WTC11 (cell line): ENCODE measurements at regions not wholly inside any gene's neighbourhood (a gene's known extent, or its start where the extent isn't known, plus 50 kb on each side); places are given as distances from the start of the nearest gene placed in this dataset.

ENCODE experiments used
- MXD4 ChIP-seq: fragments of 250-450 bp; sonication (Bioruptor Pico); IDR thresholded peaks from 2 replicates; pipeline ENCODE4 v1.8.0; 2021; ENCODE audit warnings: mild to moderate bottlenecking, moderate library complexity, borderline replicate concordance
- TF ChIP-seq, protein P1 (sequence below): fragments of 200-600 bp; IDR thresholded peaks from 2 replicates; pipeline ENCODE4 v1.8.0; 2022; ENCODE audit warnings: antibody characterized with exemption

DNA sequence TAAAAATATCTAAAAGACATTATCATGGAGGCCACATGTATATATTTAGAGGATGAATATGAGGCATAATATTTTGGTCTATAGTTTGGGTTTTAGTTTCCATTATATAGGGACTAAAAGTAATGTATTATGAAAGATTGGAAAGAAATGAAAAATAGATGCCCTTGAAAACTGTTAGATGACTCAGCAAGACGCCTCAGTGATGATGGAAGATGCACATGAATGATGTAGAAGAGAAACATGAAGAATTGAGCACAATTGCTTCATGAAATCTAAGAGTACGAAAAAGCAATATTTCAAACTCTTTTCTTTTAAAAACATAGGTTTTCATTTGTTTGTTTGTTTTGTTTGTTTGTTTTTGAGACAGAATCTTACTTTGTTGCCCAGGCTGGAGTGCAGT lies 89.8 kb downstream of the ARL4A start:
- no peak for TF ChIP-seq MXD4
- TF ChIP-seq, protein P1, sequence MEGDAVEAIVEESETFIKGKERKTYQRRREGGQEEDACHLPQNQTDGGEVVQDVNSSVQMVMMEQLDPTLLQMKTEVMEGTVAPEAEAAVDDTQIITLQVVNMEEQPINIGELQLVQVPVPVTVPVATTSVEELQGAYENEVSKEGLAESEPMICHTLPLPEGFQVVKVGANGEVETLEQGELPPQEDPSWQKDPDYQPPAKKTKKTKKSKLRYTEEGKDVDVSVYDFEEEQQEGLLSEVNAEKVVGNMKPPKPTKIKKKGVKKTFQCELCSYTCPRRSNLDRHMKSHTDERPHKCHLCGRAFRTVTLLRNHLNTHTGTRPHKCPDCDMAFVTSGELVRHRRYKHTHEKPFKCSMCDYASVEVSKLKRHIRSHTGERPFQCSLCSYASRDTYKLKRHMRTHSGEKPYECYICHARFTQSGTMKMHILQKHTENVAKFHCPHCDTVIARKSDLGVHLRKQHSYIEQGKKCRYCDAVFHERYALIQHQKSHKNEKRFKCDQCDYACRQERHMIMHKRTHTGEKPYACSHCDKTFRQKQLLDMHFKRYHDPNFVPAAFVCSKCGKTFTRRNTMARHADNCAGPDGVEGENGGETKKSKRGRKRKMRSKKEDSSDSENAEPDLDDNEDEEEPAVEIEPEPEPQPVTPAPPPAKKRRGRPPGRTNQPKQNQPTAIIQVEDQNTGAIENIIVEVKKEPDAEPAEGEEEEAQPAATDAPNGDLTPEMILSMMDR, result no peak
